Tibial artery (tissue), 4 donors: ENCODE measurements at regions not wholly inside any gene's neighbourhood (a gene's known extent, or its start where the extent isn't known, plus 50 kb on each side); places are given as distances from the start of the nearest gene placed in this dataset.

Experiments used
- DNase-seq, 2 donors: peaks; one replicate each; pipeline ENCODE4 v3.0.0-alpha.2; 2019
- H3K27ac ChIP-seq, 2 donors: fragments of 200-600 bp; sonication (generic) in 1 of 2; 1 replicate in 1 of 2; 2 replicates in 1 of 2; pipeline ENCODE4 v1.5.1; 2018 to 2019; ENCODE audit warnings: mild to moderate bottlenecking in 1 of 2
- H3K27me3 ChIP-seq, 2 donors: fragments of 200-600 bp; sonication (generic) in 1 of 2; one replicate each; pipeline versions ENCODE4 v1.5.1 to v1.6.0; 2016 to 2019
- H3K36me3 ChIP-seq, 3 donors: fragments of 200-600 bp; sonication (generic) in 2 of 3; one replicate each; pipeline ENCODE4 v1.5.1; 2016 to 2019; ENCODE audit warnings: mild to moderate bottlenecking in 2 of 3
- H3K4me1 ChIP-seq, 4 donors: fragments of 200-600 bp; sonication (generic) in 2 of 4; 1 replicate in 3 of 4; 2 replicates in 1 of 4; pipeline ENCODE4 v1.5.1; 2016 to 2019
- H3K4me3 ChIP-seq, 2 donors: fragments of 200-600 bp; sonication (generic) in 1 of 2; 1 replicate in 1 of 2; 2 replicates in 1 of 2; pipeline ENCODE4 v1.5.1; 2018 to 2019; ENCODE audit warnings: mild to moderate bottlenecking in 2 of 2
- H3K9me3 ChIP-seq, 3 donors: fragments of 200-600 bp; sonication (generic) in 1 of 3; one replicate each; pipeline ENCODE4 v1.5.1; 2016 to 2019
- intact Hi-C: fragments of 100-400 bp; cut with DNase I; formaldehyde crosslinking; loops from one replicate; pipeline ENCODE4 v1.15.0; 2023; ENCODE audit warnings: low total_unique reads
- TF ChIP-seq, protein P1 (sequence below), 2 experiments: fragments of 200-600 bp in 1 of 2; fragments of 450-650 bp in 1 of 2; IDR thresholded peaks; one replicate each; pipeline ENCODE4 v1.5.1; 2017 to 2019; ENCODE audit warnings: antibody characterized with exemption in 2 of 2, mild to moderate bottlenecking in 1 of 2, moderate library complexity in 1 of 2

DNA sequence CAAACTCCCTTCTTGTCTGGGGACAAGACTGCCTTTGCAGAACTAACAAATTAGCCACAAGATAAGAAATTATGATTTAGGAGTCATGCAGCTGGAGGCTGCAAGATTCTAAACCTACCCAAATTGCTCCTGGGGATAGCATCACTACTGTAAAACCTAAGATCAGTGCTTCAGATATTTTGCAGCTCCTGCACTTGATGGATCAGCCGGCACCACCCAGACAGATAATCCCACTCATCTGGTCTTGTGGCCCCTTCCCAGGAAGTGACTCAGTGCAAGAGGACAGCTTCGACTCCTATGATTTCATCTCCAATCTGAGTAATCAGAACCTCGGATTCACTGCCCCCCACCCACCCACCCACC, 181.9 kb downstream of the AKR1D1 start:
- no peak overlapping the region for H3K27ac ChIP-seq
- intact Hi-C loops = no loop called here
- no peak for DNase-seq

DNA sequence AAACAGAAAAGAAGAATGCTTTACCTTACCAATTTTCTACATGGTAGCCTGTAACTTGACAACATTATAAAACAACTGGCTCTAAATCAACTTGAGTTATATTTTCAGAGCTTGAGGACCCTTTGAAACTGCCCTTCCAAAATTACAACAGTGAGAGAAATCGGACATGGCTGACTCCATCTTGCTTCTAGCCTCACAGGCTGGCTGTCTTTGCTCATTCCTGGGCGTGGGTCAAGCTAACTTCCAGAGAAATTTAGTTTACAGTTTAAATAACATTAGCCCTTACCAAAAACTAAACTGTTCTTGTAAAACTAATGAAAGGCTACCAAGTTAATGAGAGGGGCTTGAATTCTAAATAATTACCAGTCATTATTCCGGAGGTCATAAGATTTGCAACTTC, 183.4 kb downstream of the AKR1D1 start:
- Histone ChIP-seq H3K27me3 (no peaks in the 10 kb centered on the region), H3K27ac (no peak overlapping the region), H3K36me3 (no peaks in the 10 kb centered on the region), H3K4me1 (no peaks in the 10 kb centered on the region), H3K4me3 (no peak overlapping the region), H3K9me3 (no peaks in the 10 kb centered on the region)
- TF ChIP-seq, protein P1, sequence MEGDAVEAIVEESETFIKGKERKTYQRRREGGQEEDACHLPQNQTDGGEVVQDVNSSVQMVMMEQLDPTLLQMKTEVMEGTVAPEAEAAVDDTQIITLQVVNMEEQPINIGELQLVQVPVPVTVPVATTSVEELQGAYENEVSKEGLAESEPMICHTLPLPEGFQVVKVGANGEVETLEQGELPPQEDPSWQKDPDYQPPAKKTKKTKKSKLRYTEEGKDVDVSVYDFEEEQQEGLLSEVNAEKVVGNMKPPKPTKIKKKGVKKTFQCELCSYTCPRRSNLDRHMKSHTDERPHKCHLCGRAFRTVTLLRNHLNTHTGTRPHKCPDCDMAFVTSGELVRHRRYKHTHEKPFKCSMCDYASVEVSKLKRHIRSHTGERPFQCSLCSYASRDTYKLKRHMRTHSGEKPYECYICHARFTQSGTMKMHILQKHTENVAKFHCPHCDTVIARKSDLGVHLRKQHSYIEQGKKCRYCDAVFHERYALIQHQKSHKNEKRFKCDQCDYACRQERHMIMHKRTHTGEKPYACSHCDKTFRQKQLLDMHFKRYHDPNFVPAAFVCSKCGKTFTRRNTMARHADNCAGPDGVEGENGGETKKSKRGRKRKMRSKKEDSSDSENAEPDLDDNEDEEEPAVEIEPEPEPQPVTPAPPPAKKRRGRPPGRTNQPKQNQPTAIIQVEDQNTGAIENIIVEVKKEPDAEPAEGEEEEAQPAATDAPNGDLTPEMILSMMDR (IDR thresholded peaks at IDR 0.05) = no peak
- intact Hi-C loops = no loop called here
- no peak for DNase-seq

More for the DNA sequence above, 181.9 kb downstream of the AKR1D1 start:
- Histone ChIP-seq H3K9me3 (no peaks in the 10 kb centered on the region), H3K4me1 (no peaks in the 10 kb centered on the region), H3K4me3 (no peak overlapping the region), H3K36me3 (no peaks in the 10 kb centered on the region), H3K27me3 (no peaks in the 10 kb centered on the region)
- TF ChIP-seq, protein P1 (IDR thresholded peaks at IDR 0.05) = no peak

DNA sequence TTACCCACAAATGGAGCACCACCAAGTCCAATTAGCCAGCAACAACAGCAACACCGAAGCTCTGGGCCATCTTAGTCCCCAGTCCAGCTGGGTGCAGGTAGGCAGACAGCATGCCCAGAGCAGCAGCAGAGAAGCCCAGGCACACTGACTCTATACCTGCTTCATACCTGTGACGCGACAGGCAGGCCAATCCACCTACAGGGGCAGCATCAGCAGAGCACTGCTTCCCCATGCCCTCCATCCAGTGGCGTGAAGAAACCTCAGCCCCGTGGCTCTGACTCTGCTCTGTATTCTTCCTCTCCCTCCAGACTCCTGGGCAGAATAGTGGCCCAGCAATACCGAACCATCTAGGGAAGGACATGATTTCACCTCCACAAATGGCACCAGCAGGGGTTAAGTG, 191.7 kb downstream of the AKR1D1 start:
- no peaks in the 10 kb centered on the region for H3K9me3 ChIP-seq
- TF ChIP-seq, protein P1 (IDR thresholded peaks at IDR 0.05) = no peak
- intact Hi-C loops = no loop called here
- H3K36me3 ChIP-seq = no peaks in the 10 kb centered on the region
- no peaks in the 10 kb centered on the region for H3K27me3 ChIP-seq
- H3K4me1 ChIP-seq = no peaks in the 10 kb centered on the region
- H3K27ac ChIP-seq = no peak overlapping the region
- DNase-seq = no peak
- no peak overlapping the region for H3K4me3 ChIP-seq

DNA sequence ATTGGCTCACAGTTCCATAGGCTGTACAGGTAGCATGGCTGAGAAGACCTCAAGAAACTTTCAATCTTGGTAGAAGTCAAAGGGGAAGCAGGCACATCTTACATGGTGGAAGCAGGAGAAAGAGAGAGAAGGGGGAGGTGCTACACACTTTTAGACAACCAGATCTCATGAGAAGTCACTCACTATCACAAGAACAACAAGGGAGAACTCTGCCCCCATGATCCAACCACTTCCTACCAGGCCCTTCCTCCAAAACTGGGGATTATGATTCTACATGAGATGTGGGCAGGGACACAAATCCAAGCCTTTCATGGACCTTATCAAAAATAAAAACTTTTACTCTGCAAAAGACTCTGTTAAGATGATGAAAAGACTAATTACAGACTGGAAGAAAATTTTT, 183.2 kb upstream of the TRIM24 start:
- intact Hi-C loops = no loop called here
- TF ChIP-seq, protein P1 (IDR thresholded peaks at IDR 0.05) = no peak
- H3K27ac ChIP-seq = no peak overlapping the region
- no peak overlapping the region for H3K4me3 ChIP-seq
- H3K9me3 ChIP-seq = no peaks in the 10 kb centered on the region
- no peaks in the 10 kb centered on the region for H3K4me1 ChIP-seq
- DNase-seq = no peak
- no peaks in the 10 kb centered on the region for H3K36me3 ChIP-seq
- H3K27me3 ChIP-seq = no peaks in the 10 kb centered on the region

DNA sequence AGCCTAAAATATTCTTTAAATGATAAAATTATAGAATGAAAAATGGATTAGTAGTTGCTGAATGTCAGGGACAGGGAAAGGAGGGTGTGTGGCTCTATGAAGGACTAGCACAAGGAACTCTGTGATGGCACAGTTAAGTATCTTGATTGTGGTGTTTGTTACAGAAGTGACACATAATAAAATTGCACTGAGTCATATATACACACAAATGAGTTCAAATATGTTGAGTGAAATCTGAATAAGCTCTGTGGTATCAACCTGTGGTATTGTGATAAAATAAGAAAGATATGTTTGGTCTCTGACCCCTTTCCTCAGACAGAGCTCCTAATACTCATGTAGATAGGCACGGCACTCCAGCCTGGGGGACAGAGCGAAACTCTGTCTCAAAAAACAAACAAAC, 181.5 kb upstream of the TRIM24 start:
- no peak overlapping the region for H3K27ac ChIP-seq
- no peaks in the 10 kb centered on the region for H3K36me3 ChIP-seq
- DNase-seq = no peak
- H3K4me1 ChIP-seq = no peaks in the 10 kb centered on the region
- H3K9me3 ChIP-seq = no peaks in the 10 kb centered on the region
- no peaks in the 10 kb centered on the region for H3K27me3 ChIP-seq
- intact Hi-C loops = no loop called here
- TF ChIP-seq, protein P1 (IDR thresholded peaks at IDR 0.05) = no peak
- no peak overlapping the region for H3K4me3 ChIP-seq

DNA sequence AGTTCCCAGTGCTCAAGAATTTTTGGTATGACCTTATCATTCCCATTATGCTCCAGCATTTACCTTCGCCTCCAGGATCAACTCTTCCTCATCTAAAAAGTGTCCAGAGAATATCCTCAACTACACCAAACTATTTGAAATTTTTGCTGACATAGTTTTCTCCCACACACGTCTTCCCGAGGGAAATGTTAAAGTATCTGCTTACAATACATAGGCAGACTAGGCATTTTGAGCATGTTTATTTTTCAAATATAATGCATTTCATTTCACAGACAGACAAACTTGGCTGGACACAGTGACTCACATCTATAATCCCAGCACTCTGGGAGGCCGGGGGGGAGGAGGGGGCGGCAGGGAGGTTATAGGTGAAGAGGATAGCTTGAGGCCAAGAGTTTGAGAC, 177.1 kb upstream of the TRIM24 start:
- Histone ChIP-seq H3K4me3 (no peak overlapping the region), H3K27me3 (no peaks in the 10 kb centered on the region), H3K4me1 (no peaks in the 10 kb centered on the region), H3K36me3 (no peaks in the 10 kb centered on the region), H3K9me3 (no peaks in the 10 kb centered on the region), H3K27ac (no peak overlapping the region)
- DNase-seq = no peak
- intact Hi-C loops = no loop called here
- TF ChIP-seq, protein P1 (IDR thresholded peaks at IDR 0.05) = no peak
